GM21526 (cell line): ENCODE measurements at regions not wholly inside any gene's neighbourhood (a gene's known extent, or its start where the extent isn't known, plus 50 kb on each side); places are given as distances from the start of the nearest gene placed in this dataset.
"Not testable (repeated sequence)": the region's sequence is repeated elsewhere in the genome, so short reads cannot be mapped to it uniquely, and the experiment has no call there.

Experiments
- ATAC-seq: cut with Tn5 transposase; IDR thresholded peaks from one replicate; pipeline ENCODE4 v1.9.1; 2021; ENCODE audit warnings: moderate library complexity; ENCODE audit not compliant: unreplicated experiment, low FRiP score

DNA sequence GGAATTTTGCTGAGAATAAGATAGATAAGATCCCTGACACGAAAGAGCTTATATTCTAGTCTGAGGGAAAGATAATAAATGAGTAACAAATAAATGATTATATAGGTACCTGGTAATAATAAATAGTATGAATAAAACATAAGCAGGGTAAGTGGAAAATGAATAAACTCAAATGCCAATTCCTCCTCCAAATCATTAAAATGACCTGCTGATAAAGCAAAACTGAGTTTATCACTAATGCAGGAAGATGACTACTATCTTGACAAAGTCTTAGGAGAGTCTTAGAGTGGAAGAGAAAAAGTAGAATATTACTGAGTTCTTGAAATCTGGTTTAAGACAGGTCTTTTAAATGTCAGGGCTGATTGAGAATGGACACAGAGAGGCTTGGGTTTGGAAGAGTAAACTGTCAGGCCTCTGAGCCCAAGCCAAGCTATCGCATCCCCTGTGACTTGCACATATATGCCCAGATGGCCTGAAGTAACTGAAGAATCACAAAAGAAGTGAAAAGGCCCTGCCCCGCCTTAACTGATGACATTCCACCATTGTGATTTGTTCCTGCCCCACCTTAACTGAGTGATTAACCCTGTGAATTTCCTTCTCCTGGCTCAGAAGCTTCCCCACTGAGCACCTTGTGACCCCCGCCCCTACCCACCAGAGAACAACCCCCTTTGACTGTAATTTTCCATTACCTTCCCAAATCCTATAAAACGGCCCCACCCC, 637.8 kb downstream of the UTRN start:
- ATAC-seq: not testable (repeated sequence)

DNA sequence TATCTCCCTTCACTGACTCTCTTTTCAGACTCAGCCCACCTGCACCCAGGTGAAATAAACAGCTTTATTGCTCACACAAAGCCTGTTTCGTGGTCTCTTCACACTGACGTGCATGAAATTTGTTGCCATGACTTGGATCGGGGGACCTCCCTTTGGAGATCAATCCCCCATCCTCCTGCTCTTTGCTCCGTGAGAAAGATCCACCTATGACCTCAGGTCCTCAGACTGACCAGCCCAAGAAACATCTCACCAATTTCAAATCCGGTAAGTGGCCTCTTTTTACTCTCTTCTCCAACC, 638.3 kb downstream of the UTRN start:
- ATAC-seq: not testable (repeated sequence)

DNA sequence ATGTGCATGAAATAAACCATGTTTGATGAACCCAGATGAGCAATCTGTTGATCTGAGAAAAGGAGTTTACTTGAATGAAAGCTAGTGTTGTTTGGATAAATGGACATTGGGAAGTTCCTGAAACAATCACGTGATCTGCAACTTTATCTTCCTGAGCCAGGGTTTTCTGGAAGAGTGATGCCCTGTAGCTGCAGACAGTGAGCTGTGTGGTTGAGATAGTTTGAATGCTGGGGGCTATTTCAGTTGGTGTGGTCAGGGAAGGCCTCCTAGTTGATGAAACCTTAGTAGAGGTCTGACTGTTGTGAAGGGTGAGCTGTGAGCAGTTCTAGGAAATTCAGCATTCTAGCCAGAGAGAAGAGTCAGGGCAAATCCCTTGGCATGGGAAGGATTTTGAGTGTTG, 643.7 kb downstream of the UTRN start:
- no peak for ATAC-seq

DNA sequence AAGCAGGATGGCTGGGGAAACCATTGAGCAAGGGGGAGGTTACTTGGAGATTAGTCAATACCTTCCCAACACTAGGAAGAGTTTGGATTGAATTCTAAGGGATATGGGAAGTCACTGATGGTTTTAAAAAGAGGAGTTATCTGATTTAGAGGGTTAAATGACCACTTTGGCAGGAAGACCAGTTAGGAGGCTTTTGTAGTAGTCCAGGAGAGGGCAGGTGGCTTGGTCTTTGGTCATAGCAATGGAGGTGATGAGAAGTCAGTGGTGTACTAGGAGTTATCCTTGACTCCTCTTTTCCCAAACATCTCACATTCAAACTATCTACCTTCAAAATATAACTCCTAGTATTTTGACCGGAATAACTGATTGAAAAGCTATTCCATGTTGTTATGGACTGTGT, 644.1 kb downstream of the UTRN start:
- no peak for ATAC-seq

DNA sequence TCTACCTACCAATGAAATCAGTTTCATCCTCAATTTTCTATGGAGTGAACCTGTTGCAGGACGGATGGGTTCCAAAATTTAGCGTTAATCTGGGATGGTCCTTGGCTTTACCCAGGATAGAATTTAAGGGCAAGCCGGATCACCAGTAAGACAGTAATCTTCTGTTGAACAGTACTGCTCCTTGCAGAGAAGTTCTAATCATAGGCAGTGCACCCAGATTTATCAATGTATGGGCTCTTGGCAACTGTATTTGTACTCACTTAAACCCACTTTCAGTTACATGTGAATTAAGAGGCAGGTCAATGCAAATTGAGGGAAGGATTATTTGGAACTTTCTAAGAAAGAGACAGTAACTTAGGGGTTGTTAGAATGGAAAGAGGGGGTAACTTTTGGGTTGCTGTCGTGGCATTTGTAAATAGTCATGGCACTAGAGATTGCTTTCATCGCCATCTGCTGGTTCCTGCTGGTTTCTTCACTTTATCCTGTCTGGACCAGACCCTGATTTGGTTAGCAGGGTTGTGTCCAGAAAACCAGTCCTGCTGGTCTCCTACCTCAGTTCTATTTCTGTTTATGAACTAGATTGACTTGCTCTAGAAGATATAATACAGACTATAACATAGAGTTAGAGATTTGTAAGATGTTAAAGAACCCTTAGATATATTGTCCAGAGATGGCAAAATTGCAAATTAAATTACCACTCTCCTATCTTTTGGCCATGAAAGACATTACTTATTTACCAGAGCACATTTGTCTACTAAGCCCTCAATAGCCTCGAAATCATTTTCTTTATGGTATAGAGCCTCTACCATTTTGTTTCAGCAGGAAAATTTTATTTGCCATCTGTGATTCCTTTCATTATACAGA, 646.3 kb downstream of the UTRN start:
- ATAC-seq: peak; percentile 79

DNA sequence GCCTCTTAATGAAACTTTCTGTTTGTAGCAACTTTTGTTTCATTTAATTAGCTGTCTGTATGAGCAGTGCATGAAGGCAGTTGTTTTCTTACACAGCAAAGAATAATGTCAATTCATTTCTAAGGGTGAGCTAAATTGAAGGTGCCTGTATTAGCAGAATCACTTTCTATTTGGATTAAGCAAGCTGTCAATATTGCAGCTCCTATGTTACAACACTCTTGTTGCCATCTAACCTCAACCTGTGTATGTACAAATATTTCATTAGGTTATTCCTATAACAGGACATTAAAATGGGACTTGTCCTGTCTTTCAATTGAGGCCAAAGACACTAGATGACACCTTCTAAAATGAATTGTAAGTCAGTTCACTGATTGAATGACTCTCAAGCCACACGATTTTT, 647.5 kb downstream of the UTRN start:
- ATAC-seq: no peak

DNA sequence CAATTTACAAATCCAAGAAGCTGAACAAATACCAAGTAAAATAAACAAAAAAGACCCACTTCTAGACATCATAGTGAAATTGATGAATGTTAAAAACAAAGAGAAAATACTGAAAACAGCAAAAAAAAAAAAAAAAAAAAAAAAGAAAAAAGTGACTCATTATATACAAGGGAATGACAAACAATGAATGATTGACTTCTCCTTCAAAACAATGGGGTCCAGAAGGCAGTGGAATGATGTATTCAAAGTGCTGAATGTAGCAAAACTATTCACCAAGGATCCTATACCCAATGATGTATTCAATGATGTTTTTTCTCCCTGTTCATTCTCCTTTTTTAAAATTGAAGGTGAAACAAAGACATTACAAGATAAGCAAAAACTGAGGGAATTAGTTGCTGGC, 650.0 kb downstream of the UTRN start:
- ATAC-seq: no peak

DNA sequence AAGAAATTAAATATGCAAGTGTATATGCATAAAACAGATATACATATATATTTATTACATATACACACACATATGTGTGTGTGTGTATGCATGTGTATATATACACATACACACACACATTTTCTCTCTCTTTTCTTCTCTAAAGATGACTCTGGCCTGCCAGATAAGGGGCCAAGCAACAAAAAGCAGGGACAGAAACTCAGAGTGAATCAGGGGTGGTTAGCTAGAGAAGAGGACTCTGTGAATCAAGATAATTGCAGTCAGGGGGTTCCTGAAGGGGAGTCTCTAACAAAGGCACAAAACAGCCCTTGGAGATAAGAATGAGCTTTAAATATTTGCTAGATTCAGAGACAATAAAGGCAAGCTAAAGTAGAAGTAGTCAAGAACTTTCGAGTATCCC, 650.5 kb downstream of the UTRN start:
- ATAC-seq: no peak

DNA sequence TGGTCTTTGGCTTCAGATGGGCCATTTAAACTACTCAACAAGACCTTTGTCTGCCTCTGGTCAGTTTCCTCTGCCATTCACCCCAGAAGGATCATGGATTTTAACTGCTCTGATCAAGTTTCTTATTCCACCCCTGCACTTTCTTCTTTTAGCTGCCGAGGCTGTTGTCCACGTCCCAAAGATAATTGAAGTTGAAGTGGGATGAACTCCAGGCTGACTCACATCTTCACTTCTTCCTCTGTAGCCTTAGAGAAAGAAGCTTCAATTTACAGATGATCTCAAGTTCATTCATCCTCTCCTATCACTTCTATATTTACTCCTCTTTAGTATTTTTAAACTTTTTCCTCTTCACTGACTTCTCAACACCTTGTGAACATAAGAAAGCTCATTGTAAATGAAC, 651.6 kb downstream of the UTRN start:
- ATAC-seq: no peak

DNA sequence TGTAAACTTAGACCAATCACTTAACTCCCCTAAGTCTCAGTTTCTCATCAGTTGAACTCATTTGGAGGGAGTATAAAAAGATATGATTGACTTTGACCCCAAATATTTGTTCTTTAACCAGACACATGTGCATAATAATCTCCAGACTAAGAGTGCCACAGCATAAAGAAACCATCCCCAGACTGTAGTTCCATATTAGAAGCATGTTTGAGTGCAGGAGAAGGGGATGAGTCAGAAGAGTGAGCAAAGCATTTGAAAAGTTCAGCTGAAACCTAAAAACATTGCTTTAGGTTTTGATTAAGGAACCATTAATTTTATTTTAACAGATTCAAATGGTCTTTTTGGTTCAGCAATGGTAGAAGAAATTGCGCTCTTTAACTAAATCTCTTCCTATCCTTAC, 654.8 kb downstream of the UTRN start:
- no peak for ATAC-seq

DNA sequence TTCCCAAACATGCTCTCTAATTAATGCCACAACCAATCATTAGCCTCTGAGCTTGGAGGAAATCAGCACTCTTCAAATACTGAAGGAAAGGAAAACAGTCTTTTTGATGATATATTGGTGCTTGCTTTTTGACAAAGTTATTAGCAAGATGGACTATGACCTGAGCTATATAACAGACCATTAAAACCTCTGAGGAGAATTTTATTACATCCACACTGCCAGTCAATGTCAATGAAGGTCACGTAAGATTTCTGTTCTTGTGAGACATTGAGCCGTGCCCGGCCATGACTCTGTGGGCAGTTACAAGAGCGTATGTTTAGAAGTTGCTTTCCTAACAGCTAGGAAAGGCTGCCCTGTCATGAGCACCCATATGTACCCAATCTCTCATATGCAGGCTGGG, 659.0 kb downstream of the UTRN start:
- no peak for ATAC-seq

DNA sequence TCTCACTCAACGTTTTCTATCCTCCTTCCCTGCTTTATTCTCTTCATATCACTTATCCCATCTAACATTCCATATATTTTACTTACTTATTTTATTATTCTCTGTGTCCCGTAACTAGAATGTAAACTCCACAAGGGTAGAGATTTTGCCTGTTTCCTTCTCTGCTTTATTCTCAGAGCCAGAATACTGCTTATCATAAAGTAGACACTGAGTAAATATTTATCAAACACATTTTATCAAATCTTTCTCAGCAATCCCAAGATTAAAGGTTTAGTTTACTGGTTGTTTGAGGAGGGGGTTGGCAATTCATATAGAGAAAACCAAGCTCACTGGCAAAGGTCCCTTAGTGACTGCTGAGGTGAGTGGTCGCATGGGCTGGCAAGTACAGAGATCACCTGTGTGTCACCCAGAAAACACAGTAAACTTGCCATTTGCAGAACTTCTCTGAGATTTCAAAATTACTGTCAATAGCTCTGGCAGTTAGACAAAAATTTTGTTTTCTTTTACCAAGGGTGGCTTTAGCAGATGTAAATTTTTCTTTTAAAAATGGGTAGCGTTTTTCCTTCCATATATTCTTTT, 662.4 kb downstream of the UTRN start:
- ATAC-seq: no peak

DNA sequence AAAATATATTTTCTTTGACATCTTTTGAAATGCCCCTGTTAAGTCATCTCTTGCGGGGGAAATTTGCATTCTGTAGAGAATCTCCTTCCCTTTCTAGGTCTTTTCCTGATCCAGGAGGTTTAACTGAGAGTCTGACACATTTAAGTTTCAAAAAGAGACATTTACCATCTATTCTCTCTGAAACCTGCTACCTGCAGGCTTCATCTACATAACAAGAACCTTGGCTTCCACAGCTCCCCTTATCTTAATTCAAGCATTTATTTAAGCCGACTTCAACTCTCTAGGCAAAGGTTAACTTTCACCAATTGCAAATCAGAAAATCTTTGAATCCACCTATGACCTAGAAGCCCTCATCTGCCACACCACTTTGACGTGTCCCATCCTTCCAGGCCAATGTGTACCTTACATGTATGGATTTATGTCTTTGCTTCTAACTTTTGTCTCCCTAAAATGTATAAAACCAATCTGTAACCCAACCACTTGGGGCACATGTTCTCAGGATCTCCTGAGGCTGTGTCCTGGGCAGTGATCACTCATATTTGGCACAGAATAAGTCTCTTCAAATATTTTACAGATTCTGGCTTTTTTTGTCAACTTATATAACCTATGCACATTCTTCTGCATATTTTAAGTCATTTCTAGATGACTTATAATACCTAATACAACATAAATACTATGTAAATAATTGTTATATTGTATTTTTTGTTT, 666.7 kb downstream of the UTRN start:
- no peak for ATAC-seq

DNA sequence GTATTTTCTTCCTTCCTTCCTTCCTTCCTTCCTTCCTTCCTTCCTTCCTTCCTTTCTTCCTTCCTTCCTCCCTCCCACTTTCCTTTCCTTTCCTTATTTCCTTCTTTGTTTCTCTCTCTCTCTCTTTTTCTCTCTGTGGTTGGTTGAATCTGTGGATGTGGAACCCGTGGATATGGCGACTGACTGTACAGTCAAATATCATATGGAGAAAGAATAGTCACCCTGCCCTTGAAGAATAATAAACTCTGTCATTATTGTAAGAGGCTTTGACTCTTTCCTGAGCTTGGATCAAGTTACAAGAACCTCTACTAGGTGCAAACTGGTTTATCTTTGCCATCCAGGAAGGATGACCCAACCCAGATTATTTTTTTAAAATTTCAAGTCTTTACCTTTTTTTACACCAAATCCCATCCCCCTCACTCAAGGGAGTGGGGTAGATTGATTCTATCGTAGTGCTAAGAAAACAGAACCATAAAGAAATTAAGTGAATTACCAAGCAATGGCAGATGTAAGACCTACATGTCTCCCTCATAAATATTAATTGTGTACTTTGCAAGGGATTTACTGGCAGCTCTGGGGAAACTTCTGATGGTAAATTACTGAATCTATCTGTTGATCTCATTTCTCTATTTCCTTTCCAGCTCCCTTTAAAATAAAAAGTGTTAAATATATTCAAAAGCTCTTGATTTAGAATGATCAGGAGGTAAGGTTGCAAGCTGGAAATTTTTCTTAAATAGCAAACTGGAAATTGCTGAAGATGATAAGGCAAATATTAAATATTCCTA, 667.5 kb downstream of the UTRN start:
- ATAC-seq: no peak

DNA sequence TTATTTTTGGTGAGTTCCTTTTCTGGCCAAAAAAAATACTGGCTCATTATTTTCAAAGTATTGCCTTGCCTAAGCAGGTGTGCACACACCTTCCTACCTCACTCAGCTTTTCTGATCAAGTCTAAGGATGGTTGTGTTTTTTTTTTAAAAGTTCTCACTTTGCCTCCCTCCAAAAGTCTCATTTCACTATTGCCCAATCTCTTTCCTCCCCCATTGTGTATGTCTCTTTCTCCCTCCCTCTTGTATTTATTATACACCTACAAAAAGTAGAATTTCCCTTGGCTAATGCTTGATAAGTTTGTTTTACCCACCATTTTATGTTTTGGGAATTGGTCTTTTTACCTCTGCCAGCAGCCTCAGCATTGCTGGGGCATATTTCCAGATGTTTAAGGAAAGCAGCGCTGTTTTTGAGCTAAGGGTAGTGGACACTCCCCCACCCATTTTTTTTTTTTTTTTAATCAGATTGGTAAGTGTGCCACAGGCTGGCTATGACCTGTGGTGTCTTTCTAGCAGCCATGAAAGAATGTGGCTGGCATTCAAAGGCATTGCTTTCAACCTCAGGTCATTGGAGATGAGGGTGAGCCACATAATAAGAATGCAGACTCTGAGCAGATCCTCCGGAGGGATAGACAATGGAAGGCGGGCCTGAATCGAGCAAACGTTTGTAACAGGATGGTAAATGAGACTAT, 668.6 kb downstream of the UTRN start:
- no peak for ATAC-seq

DNA sequence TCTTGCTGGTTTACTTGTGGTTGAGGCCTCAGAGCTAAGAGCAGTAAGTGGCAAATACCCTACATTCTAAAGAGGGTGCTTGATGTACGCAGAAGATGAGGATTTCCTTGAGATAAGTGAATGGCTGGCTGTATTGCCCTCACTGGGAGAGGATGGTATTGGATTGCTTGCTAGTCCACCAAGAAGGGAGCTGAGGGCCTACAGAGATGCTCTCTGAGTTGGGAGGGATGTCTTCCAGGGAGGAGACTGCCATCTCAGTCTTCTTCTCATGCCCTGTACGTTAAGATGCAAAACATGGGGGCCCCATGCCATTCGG, 669.1 kb downstream of the UTRN start:
- no peak for ATAC-seq

DNA sequence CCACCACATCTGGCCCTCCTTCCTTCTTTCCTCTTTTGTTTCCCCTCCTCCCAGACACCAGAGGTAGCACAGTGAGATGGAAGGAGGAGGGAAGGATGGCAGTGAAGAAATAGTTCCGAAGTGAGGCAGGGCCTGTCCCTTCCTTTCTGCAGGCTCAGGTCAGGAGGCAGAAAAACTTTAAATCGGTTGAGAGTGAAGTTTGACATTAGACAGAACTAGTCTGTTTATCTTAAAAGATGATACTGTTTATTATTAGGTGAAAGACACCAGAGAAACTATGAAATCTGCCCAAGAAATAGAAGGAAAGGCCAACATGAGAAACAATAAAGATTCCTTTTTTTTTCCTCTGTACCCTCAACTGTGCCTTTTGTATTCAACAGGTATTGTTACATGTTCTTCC, 670.3 kb downstream of the UTRN start:
- ATAC-seq: no peak

DNA sequence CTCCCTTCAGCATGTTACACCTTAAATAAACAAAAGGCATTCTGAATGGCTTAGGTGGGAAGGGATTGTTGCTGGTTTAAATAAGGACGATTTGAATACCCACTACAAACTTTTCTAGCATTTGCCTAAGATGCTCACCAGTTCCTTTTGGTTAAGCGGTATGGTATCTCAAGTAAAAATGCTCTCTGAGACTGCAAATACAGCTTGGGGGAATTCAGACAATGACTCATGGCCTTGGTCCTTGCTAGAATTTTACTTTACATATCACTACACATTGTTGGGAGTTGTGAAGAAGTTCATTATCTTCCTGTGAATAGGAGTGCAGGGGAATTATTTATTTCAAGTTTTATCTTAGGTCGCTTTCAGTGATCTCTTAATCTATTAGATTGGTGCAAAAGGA, 670.7 kb downstream of the UTRN start:
- ATAC-seq: no peak

DNA sequence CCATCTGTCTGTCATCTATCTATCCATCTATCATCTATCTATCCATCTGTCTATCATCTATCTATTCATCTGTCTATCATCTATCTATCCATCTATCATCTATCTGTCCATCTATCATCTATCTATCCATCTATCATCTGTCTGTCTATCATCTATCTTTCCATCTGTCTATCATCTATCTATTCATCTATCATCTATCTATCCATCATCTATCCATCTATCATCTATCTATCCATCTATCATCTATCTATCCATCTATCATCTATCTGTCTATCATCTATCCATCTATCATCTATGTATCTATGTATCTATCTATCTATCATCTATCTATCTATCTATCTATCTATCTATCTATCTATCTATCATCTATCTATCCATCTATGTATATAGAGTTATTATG, 671.6 kb downstream of the UTRN start:
- ATAC-seq: not testable (repeated sequence)
